GM18498 (cell line): ENCODE measurements at regions not wholly inside any gene's neighbourhood (a gene's known extent, or its start where the extent isn't known, plus 50 kb on each side); places are given as distances from the start of the nearest gene placed in this dataset.
"Not testable (repeated sequence)": the region's sequence is repeated elsewhere in the genome, so short reads cannot be mapped to it uniquely, and the experiment has no call there.

Experiments used
- ATAC-seq: cut with Tn5 transposase; IDR thresholded peaks from one replicate; pipeline ENCODE4 v1.9.1; 2021; ENCODE audit warnings: mild to moderate bottlenecking, moderate library complexity; ENCODE audit not compliant: unreplicated experiment

DNA sequence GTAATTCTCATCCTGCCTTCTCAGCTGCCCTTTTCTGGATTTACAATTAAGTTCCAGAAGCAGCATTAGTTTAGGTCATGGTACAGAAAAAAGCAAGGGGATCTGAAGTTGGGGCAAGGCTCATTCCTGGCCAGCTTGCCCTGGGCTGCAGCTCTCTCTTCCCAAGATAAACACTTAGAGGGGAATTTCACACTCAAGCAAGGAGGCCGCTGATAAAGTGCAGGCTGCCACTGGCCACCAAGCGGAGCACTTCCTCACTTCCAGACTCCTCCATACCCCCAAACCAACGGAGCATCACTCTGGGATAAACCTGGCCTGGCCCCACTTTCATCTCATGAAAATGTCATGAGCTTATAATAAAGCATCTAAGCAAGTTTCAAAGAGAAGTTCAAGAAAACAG is 445.5 kb upstream of the MKI67 start:
- no peak for ATAC-seq

DNA sequence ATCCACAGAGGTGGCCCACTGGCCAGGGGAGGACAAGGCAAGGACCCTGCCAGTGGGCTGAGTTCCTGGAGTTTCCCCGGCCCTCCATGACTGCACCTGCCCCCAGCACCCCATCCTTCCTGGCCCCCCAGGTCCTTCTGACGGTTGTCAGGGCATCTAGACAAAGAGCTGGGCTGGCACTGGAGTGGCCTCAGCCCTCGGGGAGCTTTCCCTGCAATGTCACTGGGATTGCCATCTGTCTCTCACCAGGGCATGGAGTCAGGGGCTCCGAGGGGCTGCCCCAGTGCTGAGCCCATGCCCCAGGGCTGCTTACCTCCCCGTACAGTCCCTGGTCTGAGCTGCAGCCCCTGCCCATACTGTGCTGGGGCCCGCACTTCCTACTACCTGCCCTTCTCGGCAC is 446.5 kb upstream of the MKI67 start:
- ATAC-seq: no peak

DNA sequence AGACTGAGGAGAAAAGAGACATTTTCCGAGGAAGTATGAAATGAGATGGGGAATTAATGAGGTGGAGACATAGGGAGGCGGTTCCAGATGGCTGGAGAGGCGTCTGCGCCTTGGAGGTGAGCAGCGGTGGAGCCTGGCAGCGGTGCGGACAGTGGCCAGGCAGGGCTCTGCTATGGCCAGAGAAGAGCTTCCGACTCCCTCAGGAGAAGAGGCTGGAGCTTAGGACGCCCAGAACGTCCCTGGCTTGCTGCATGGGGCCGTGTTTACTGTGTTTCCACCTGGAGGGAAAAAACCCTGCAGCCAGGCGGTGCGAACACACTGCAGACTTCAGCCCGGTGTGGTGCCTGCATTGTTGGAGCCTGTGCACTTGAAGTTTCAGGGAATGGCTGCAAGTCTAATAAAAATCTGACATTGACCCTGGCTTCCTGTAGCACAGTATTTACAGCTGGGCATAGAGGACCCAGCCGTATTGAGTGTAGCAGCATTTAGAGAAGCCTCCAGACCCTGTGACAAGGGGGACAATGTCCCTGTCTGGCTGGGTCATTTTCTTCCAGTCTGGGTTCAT is 447.1 kb upstream of the MKI67 start:
- no peak for ATAC-seq

DNA sequence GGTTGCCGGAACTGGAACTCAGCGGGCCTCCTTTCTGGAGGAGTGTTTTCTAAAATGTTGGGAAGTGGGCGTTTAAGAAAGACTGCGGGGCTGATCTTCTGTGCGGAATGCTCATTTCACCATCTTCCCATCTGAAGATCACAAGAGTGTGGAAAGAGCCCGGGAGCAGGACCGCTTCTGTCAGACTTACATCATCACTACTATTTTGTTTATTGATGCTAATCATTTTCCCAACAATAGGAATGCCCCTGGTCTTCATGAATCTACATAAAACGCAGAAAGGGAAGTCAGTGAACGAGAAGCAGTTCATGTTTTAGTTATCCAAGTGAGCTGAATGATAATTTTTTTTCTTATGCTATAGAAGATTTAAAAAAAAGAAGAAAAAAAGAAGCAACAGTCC is 447.8 kb upstream of the MKI67 start:
- no peak for ATAC-seq

DNA sequence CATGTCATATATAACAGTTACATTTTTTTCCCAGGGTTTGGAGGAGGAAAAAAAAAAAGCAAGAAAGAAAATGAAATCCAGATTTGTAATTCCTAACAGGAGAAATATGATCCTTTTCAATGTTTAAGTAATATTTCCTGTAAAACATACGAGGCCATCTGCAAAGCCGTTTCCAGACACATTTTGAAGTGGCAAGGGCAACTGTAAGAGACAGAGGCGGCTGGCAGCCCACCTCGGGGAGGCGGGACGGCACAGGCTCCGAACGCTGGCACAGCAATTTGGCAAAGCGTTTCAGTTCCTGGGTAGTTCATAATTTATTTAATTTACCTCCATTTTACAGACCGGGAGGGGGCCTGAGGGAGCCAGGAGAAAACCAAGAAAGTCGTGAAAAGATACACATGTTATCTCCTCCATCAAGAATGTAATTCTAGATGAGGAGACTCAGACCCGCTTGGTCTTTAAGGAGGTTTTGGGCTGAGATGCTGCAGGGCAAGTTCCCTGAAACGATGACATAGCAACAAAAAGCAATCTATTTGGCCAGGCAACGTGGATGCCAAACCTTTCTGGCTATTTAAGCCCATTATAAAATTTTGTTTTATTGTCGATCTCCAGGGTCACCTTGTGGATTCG is 448.5 kb upstream of the MKI67 start:
- no peak for ATAC-seq

DNA sequence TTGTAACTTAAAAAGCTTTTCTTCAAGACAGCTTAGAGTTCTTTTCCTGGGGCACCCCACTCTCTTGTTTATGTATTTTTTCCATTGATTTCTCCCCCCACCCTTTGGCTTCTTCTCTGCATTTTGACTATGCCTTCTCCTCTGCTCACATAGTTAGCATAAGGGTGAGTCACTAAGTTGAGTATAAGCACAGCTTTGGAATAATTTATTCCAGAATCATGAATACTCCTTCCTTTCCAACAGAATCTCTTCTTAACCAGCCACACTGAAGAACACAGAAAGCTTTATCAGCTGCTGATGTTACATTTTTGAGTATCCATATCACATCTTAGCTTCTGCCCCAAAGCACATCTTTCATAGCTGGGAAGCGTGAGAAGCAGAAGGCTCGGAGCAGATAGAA is 449.5 kb upstream of the MKI67 start:
- no peak for ATAC-seq

DNA sequence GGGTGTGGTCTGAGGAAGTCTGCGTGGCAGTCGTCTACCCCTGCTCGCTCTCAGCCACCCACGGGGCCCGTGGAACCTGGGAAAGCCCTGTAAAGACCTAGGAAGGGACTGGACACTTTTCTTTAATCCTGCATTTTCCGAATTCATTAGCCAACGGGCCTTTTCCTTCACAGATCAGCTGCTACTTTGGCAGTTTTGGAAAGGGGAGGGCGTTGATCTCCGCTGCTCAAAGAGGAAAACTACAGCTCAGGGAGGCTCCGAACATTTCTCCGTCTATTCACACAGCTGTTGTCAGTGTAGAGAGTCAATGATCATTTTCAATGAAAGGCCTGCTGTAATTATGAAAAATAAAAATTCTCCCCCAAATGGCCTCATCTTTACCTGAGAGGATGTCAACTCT is 450.1 kb upstream of the MKI67 start:
- no peak for ATAC-seq

DNA sequence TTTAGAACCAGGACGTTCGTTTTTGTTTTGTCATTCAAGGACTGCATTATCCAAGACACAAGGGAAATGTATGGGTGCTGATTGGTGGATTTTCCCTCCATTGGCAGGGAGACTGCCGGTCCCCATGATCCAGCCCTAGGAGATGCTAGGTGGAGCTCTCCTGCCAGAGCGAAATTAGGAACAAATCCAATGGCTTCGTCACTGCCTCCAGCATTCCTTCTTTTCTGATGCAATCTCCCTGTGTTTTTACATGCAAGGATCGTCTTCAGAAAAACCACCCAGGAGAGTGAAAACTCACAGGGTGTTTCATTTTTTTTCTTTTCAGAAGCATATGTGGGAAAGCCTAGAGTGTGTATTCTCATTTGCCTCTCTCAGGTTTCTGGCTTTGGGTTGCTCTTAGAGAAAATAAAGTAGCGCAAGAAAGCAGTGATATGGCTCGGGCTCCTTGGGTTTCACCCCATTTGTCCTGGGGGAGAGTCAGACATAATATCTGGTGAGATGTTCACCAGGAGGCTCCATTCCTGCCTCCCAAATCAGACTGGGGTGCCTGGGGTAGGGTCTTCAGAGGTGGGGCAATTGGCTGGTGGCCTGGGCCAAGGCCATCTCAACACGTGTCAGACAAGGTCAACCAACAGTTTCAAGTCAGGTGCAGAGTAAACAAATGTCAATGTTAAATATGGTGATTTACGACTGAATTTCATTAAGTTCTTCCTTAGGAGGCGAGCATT is 450.9 kb upstream of the MKI67 start:
- no peak for ATAC-seq

DNA sequence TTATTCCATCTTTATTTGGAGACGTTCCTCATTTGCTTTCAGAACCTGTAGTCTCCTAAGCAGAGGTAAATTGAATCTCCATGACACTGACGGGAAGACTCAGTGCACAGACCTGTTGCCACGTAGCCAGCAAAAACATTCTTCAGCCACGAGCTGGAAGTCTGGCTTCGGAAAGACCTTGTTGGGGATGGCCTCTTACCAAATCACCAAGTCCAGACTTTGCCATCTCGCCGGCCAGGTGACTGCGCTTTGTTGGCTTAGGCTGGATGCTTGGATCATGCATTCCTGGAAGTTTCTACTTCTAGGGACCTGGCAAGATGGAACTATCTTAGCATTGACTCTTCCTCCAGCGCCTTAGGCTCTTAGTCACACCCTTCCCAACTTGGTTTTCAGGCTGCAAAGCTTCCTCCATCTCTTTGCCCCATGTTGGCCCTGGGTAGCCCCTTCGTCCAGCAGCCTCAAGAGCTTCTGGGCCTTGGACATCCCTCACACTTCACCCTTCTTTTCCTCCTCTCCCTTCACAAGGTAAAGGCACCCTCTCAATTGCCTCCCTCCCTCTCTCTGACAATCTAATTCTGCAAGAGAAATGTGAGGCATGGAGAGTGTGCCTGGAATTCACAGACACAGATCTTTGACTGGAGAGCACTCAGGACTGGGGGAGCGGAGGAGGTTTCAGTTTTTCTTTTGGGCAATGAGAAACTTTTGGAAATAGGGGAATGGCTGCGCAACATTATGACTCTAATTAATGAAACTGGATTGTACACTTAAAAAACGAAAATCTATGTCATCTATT is 451.9 kb upstream of the MKI67 start:
- no peak for ATAC-seq

DNA sequence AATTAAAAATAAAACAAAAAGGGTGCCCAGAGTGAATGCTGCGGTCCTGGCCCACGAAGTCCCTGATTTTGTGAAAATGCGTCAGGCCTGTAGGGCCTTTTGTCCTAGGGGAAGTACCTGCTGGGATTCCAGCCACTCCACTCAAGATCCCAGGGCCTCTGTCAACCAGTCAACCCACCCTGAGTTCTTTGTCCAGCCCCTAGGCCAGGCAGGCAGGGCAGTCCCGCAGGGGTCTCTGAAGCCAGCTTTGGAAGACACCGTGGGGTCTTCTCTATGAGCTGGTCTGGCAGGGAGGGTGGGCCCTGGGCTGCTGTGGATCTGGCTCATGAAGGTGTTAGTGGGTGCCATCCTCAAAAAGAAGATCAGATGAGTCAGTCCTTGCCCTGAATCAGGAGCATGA is 452.5 kb upstream of the MKI67 start:
- ATAC-seq: no peak

DNA sequence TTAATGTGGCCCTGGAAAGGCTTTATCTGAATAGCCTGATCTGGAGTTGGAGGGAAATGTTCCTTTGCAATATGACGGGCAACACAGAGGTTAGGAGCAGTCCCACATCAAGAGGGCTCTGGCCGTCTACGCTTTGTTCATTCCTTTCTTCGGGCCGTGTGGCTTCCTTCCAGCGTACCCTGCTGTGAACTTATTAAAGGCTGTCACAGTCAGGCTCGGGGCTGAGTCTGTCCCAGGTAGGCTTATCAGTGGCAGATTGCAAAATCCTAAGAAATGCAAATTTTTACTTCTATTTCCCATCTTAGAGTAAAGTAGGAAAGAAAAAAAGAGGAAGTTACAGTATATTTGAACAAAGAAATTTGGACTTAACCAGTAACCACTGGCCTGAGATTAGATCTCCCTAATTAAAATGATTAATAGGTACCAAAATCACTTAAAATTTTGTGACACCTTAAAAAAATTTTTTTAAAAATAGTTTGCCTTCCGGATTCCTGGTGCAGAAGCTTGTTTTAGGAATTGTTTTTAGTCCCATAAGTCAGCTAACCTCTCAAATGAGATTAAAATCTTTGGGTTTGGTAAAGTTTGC is 453.1 kb upstream of the MKI67 start:
- ATAC-seq: no peak

DNA sequence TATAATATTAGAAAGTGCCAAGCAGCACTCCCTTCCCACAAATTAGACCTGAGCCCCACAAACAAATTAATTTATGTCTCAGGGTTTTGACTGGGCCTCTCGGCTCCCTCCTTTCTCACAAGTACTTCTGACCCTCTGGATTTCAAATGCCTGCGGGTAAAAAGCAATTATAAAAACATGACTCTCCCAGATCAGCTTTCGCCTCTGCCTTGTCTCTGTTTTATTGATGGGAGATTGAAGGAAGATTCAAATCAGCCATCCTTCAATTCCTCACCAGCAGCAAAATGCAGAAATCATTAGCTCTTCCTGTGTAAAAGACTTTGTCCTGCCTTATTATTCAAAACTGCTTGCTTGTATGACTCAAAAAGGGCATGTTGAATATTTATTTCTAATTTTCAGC is 453.7 kb upstream of the MKI67 start:
- ATAC-seq: no peak

DNA sequence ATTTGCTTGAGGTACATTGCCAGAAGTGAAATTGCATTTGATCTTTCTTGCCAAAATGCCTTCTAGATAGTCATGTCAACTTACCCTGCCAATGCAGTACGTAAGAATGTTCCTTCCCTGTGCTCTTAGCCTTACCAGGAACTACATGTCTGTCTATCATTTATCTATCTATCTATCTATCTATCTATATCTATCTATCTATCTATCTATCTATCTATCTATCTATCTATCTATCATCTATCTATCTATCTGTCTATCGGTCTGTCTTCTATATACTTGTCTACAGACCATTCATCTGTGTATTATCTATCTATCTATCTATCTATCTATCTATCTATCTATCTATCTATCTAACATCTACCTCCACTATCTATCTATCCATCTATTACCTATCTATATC is 456.9 kb upstream of the MKI67 start:
- not testable (repeated sequence) for ATAC-seq

DNA sequence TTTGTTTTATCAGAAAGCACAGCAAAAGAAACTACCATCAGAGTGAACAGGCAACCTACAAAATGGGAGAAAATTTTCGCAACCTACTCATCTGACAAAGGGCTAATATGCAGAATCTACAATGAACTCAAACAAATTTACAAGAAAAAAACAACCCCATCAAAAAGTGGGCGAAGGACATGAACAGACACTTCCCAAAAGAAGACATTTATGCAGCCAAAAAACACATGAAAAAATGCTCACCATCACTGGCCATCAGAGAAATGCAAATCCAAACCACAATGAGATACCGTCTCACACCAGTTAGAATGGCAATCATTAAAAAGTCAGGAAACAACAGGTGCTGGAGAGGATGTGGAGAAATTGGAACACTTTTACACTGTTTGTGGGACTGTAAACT is 460.4 kb upstream of the MKI67 start:
- not testable (repeated sequence) for ATAC-seq

DNA sequence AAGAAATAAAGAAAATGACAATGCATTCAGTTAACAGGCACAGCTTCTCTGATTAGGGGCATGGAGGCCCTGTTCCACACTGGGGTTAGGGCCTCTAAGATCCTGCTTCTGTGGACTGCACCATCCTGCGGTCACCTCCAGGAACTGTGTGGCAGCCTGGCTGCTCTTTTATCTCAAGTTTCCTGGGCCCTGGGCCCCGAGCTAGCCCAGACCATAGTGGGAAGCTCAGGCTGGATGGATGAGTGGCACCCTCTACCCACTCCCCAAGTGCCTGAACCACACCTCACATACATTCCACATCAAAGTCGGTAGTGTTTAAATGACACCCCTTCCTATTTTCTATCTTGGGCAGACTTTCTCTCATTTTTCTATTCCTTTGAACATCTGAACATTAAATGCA is 461.5 kb upstream of the MKI67 start:
- no peak for ATAC-seq

DNA sequence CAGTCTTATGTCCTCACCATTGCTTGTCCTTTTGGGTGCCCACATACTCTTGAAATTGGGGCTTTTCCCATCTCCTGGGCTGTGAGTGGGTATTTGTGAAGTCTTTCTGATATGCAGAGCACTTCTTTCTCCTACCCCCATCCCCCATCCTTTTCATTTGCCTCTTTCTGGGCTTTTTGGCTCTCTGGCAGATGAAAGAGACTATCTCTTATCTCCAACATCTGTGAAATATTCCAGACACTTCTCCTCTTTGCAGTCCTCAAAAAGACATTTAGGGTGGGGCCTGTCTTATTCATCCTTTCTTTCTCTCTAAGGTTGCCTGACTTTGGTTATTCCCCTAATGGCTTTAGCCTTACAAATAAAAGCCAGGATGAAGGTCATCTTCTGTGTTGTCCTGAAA is 462.2 kb upstream of the MKI67 start:
- no peak for ATAC-seq

DNA sequence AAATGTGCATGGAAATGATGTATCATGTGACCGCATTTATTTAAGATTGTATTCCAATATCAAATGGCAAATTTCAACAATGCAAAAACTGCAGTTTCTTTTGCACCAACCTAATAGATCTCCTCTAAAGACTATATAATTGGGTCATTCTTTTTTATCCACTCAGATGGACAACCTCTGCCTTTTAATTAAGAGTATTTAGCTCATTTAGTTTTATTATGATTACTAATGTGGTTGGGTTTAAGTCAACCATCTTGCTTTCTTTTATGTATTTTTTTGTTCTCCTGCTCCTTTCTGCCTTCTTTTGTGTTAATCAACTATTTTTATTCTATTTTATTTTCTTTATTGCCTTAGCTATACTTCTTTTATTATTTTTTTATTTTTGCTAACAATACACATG is 468.5 kb upstream of the MKI67 start:
- no peak for ATAC-seq

DNA sequence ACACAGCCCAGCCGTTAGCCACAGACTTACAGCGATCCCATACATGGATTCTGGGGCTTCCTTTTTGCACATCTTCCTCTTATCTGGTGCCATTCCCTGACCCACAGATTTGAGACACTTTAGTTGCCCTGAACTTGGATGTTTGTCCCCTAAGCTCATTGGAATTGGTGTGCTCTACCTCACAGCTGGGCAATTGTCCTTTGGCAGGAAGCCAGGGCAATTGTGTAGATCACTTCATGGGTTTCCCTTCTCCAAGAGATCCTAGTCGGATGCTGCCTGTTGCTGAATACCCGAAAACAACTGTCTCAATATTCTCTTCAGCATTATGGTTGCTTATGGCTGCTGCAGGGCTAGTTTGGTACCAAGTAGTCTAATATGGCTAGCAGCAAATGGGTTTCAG is 470.7 kb upstream of the MKI67 start:
- ATAC-seq: no peak

DNA sequence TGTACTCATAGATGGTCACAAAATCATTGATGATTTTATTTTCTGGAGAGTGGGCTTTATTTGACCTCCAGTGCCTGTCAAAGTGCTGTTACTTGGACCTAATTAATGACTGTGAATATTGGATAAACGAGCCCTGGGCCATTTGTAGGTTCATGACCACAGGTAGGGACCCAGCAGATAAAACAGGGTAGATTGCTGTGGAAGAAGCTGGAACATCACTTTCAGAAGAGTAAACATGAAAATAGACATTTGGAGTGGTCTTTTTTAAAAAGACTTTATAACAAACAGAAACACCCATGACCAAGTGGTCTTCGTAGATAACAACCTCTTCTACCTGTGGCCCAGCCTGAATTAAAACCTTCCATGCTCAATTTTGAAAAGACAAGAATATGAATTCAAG is 472.8 kb upstream of the MKI67 start:
- ATAC-seq: no peak

DNA sequence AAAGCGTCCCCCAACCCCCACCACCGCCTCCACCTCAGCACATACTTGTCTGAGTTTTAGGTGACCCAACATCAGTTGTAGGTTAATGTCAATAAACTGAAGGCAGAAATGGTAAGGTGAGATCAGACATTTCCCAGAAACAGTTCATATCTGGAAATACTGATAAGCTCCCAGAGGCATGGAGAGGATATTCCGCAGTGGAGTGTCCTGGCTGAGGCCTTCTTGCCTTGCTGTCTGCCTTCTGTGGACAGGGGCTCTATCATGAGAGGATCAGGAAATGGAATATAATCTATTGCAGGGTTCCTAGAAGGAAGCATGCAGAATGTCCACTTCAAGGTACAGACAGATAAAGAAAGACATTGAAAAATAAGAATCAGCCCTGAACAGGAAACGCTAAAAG is 473.3 kb upstream of the MKI67 start:
- ATAC-seq: no peak

DNA sequence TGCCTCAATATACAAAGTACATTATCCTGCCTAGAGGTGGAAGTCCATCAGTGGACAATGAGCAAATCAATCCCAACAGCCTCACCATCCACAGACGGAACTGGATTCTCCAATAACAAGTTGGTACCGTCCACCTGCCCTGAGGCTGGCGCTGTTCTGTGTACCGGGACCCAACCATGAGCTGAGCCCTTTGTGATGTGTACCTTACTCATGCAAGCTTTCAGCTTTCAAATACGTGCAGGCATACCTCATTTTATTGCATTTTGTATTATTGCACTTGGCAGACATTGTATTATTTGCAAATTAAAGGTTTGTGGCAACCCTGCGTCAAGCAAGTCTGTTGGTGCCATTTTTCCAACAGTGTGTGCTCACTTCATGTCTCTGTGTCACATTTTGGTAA is 476.0 kb upstream of the MKI67 start:
- no peak for ATAC-seq
